GM12878 (cell line): ENCODE measurements at regions not wholly inside any gene's neighbourhood (a gene's known extent, or its start where the extent isn't known, plus 50 kb on each side); places are given as distances from the start of the nearest gene placed in this dataset.

Experiments
- ATAC-seq: fragments of 200-7000 bp; cut with Tn5 transposase; 3 replicates; pipeline ENCODE4 v1.9.1; 2020; ENCODE audit warnings: mild to moderate bottlenecking, moderate library complexity
- BruUV-seq: library from RNA; stranded (reverse); fragments of 400-500 nt; replicated peaks from 2 replicates; lab custom pipeline; 2021; lab: Mats Ljungman, UMichigan
- CTCF ChIA-PET: fragments of 300-600 bp; sonication (Branson Sonifier 250); formaldehyde crosslinking; extraction: SDS; loops from one replicate; lab custom pipeline; 2021; ENCODE audit warnings: inconsistent platforms; lab: Yijun Ruan, JAX
- POLR2A ChIA-PET: fragments of 350-600 bp; formaldehyde crosslinking; extraction: SDS; loops from one replicate; lab custom pipeline; 2021; ENCODE audit warnings: inconsistent platforms; lab: Charles Lee
- RAD21 ChIA-PET: fragments of 300-600 bp; sonication (Branson Sonifier 250); formaldehyde crosslinking; loops from one replicate; lab custom pipeline; 2023; ENCODE audit warnings: antibody characterized with exemption; ENCODE audit not compliant: unreplicated experiment; lab: Charles Lee
- SMC1A ChIA-PET: fragments of 300-600 bp; sonication (Branson Sonifier 250); formaldehyde crosslinking; loops from one replicate; lab custom pipeline; 2023; ENCODE audit not compliant: unreplicated experiment, uncharacterized antibody; lab: Charles Lee
- DNase-seq: peaks from one replicate; pipeline ENCODE4 v3.0.0-alpha.2; 2011; ENCODE audit warnings: low read depth, low spot score
- FAIRE-seq: peaks from 3 replicates; lab custom pipeline; 2011; peaks lifted over from hg19 to GRCh38; lab: Jason Lieb, UNC
- H2AFZ ChIP-seq: 2 replicates; pipeline ENCODE4 v1.6.0; 2011; ENCODE audit warnings: low read depth, low read length, control low read depth; ENCODE audit not compliant: control insufficient read depth
- H3K27ac ChIP-seq: 2 replicates; pipeline ENCODE4 v1.5.1; 2011; ENCODE audit warnings: control low read depth; ENCODE audit not compliant: control insufficient read depth, insufficient read depth
- H3K27me3 ChIP-seq, 2 experiments: replicated peaks in 1 of 2; 2 replicates each; pipeline versions ENCODE4 v1.6.0 to v1.6.1; 2011; ENCODE audit warnings: low read length in 1 of 2; ENCODE audit not compliant: control insufficient read depth in 2 of 2, insufficient read depth in 2 of 2
- H3K36me3 ChIP-seq, 2 experiments: 2 replicates each; pipeline ENCODE4 v1.5.1; 2011; ENCODE audit warnings: low read length in 1 of 2; ENCODE audit not compliant: control insufficient read depth in 2 of 2, insufficient read depth in 2 of 2
- H3K4me1 ChIP-seq: 2 replicates; pipeline ENCODE4 v1.6.1; 2011; ENCODE audit warnings: mild to moderate bottlenecking, low read length, moderate library complexity, mixed read lengths; ENCODE audit not compliant: control insufficient read depth, insufficient read depth
- H3K4me2 ChIP-seq: 2 replicates; pipeline ENCODE4 v1.6.0; 2011; ENCODE audit warnings: control low read depth; ENCODE audit not compliant: control insufficient read depth, insufficient read depth
- H3K4me3 ChIP-seq: fragments of 200-600 bp; sonication (generic); 2 replicates; pipeline ENCODE4 v1.5.1; 2016
- H3K79me2 ChIP-seq: 2 replicates; pipeline ENCODE4 v1.6.0; 2011; ENCODE audit warnings: low read length; ENCODE audit not compliant: control insufficient read depth, insufficient read depth
- H3K9ac ChIP-seq: 2 replicates; pipeline ENCODE4 v1.8.0; 2011; ENCODE audit warnings: low read length, control low read depth, mixed read lengths; ENCODE audit not compliant: control insufficient read depth, insufficient read depth
- H3K9me3 ChIP-seq: replicated peaks from 3 replicates; pipeline ENCODE4 v1.5.1; 2011; ENCODE audit warnings: mild to moderate bottlenecking, low read length; ENCODE audit not compliant: control insufficient read depth, insufficient read depth
- H4K20me1 ChIP-seq: 2 replicates; pipeline ENCODE4 v1.6.0; 2011; ENCODE audit not compliant: control insufficient read depth, insufficient read depth
- EED ChIP-seq: sonication (generic); IDR thresholded peaks from 2 replicates; pipeline ENCODE4 v1.6.1; 2016; ENCODE audit warnings: antibody characterized with exemption, low read depth
- IRF4 ChIP-seq: IDR thresholded peaks from 2 replicates; pipeline ENCODE4 v1.6.1; 2011; ENCODE audit warnings: low read depth, low read length
- KAT2A ChIP-seq: conservative IDR thresholded peaks from 2 replicates; pipeline ENCODE4 v1.6.1; 2011; ENCODE audit warnings: low read depth, low read length; ENCODE audit not compliant: control insufficient read depth
- SREBF1 ChIP-seq: IDR thresholded peaks from 2 replicates; pipeline ENCODE4 v1.6.1; 2012; ENCODE audit warnings: mild to moderate bottlenecking, low read length
- WGBS: methylation state at CpG from one replicate; pipeline ENCODE4 v1.1.6; 2016; ENCODE audit warnings: low lambda C conversion rate; ENCODE audit not compliant: insufficient replicate concordance, insufficient coverage; ENCODE audit errors: missing lambda C conversion rate; 5-methylcytosine and 5-hydroxymethylcytosine counted together
- in situ Hi-C: fragments of 300-500 bp; cut with MboI; formaldehyde crosslinking; loops from 9 replicates; pipeline ENCODE4 v1.14.3; 2018; ENCODE audit warnings: mixed read lengths
- intact Hi-C: fragments of 100-400 bp; cut with micrococcal nuclease; formaldehyde crosslinking; loops from one replicate; pipeline ENCODE4 v1.14.2; 2022; ENCODE audit not compliant: unreplicated experiment
- TF ChIP-seq, protein P1 (sequence below), 3 experiments: IDR thresholded peaks in 2 of 3; conservative IDR thresholded peaks in 1 of 3; 2 replicates each; pipeline ENCODE4 v1.5.1; 2011; ENCODE audit warnings: low read depth in 3 of 3, low read length in 3 of 3, mild to moderate bottlenecking in 3 of 3, control low read depth in 2 of 3, moderate library complexity in 2 of 3, inconsistent platforms in 1 of 3, mixed read lengths in 1 of 3; ENCODE audit not compliant: control insufficient read depth in 2 of 3, insufficient read depth in 1 of 3; ENCODE audit errors: extremely low read depth in 1 of 3
- TF ChIP-seq, protein P2 (sequence below): IDR thresholded peaks from 2 replicates; pipeline ENCODE4 v1.6.1; 2011; ENCODE audit warnings: low read depth, low read length, improper control_type of control experiment, borderline replicate concordance

DNA sequence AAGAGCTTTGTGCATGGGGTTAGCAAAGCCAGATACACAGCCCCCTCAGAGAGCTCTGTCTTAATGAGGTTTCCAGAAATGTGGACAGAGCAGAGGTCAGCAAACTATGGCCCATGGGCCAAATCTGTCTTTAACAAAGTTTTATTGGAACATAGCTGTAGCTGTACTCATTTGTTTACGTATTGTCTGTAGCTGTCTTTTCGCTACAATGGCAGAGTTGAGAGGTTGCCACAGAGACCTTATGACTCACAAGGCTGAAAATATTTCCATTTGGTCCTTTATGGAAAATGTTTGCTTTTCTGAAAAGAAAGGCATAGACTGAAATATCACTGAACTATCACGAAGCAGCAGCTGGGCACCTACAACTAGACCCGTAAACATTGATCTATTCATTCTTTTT lies 841.8 kb downstream of the SLC4A3 start:
- no peak for ATAC-seq
- no peaks in the 10 kb centered on the region for H3K27me3 ChIP-seq
- 28% methylated on average over 4 of the region's 4 CpGs for WGBS
- ChIA-PET CTCF (no interaction called here), SMC1A (no interaction called here), POLR2A (no interaction called here), RAD21 (no interaction called here)
- no peak overlapping the region for H3K27ac ChIP-seq
- H4K20me1 ChIP-seq: no peaks in the 10 kb centered on the region
- H3K9ac ChIP-seq: no peak overlapping the region
- TF ChIP-seq, protein P1, sequence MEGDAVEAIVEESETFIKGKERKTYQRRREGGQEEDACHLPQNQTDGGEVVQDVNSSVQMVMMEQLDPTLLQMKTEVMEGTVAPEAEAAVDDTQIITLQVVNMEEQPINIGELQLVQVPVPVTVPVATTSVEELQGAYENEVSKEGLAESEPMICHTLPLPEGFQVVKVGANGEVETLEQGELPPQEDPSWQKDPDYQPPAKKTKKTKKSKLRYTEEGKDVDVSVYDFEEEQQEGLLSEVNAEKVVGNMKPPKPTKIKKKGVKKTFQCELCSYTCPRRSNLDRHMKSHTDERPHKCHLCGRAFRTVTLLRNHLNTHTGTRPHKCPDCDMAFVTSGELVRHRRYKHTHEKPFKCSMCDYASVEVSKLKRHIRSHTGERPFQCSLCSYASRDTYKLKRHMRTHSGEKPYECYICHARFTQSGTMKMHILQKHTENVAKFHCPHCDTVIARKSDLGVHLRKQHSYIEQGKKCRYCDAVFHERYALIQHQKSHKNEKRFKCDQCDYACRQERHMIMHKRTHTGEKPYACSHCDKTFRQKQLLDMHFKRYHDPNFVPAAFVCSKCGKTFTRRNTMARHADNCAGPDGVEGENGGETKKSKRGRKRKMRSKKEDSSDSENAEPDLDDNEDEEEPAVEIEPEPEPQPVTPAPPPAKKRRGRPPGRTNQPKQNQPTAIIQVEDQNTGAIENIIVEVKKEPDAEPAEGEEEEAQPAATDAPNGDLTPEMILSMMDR (IDR thresholded peaks at IDR 0.05 in 2 of 3, conservative IDR thresholded peaks at IDR 0.05 in 1 of 3; ENCODE audit: control insufficient read depth in 2 of 3, extremely low read depth in 1 of 3, insufficient read depth in 1 of 3, low read depth in 3 of 3, low read length in 3 of 3): no peak
- TF ChIP-seq, protein P2, sequence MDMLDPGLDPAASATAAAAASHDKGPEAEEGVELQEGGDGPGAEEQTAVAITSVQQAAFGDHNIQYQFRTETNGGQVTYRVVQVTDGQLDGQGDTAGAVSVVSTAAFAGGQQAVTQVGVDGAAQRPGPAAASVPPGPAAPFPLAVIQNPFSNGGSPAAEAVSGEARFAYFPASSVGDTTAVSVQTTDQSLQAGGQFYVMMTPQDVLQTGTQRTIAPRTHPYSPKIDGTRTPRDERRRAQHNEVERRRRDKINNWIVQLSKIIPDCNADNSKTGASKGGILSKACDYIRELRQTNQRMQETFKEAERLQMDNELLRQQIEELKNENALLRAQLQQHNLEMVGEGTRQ: no peak
- no peak for TF ChIP-seq IRF4
- TF ChIP-seq SREBF1: no peak
- no peaks in the 10 kb centered on the region for H3K9me3 ChIP-seq
- no TSS peak for BruUV-seq
- H3K4me3 ChIP-seq: no peak overlapping the region
- in situ Hi-C loops (no loop called here), intact Hi-C loops (no loop called here)
- no peaks in the 10 kb centered on the region for H3K79me2 ChIP-seq
- H3K36me3 ChIP-seq: no peaks in the 10 kb centered on the region
- no peak overlapping the region for H3K4me2 ChIP-seq
- FAIRE-seq: no peak
- no peak for DNase-seq
- no peaks in the 10 kb centered on the region for H3K4me1 ChIP-seq
- no peak overlapping the region for H2AFZ ChIP-seq

DNA sequence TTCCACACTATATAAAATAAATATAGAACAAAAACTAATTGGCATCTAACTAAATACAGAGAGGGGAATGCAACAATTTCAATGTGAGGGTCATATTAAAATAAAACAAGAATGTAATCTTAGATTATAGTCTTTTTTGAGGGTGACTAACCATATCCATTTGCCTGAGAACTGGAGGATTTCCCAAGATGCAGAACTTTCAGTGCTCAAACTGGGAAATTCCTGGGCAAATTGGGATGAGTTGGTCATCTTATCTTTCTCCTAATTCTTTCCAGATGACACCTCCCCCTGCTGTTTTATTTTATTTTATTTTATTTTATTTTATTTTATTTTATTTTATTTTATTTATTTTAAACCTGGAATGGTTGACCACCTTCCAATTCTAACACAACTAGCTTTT lies 846.2 kb downstream of the SLC4A3 start:
- ChIA-PET CTCF (no interaction called here), RAD21 (no interaction called here), POLR2A (no interaction called here), SMC1A (no interaction called here)
- Histone ChIP-seq H2AFZ (no peak overlapping the region), H4K20me1 (no peaks in the 10 kb centered on the region), H3K27me3 (no peaks in the 10 kb centered on the region), H3K4me2 (no peak overlapping the region), H3K9ac (no peak overlapping the region), H3K27ac (no peak overlapping the region), H3K79me2 (no peaks in the 10 kb centered on the region), H3K4me3 (no peak overlapping the region), H3K36me3 (no peaks in the 10 kb centered on the region), H3K9me3 (no peaks in the 10 kb centered on the region), H3K4me1 (no peaks in the 10 kb centered on the region)
- TF ChIP-seq EED (no peak), KAT2A (no peak)
- DNase-seq (no peak), ATAC-seq (no peak), FAIRE-seq (no peak)
- in situ Hi-C loops (no loop called here), intact Hi-C loops (no loop called here)
- BruUV-seq: no TSS peak
